HCT116 (cell line): ENCODE measurements at regions not wholly inside any gene's neighbourhood (a gene's known extent, or its start where the extent isn't known, plus 50 kb on each side); places are given as distances from the start of the nearest gene placed in this dataset.

Experiments
- ATAC-seq: fragments of 200-7000 bp; cut with Tn5 transposase; 2 replicates; pipeline ENCODE4 v1.9.1; 2020; ENCODE audit warnings: mild to moderate bottlenecking, moderate library complexity
- BruUV-seq: library from RNA; stranded (reverse); fragments of 400-500 nt; replicated peaks from 2 replicates; lab custom pipeline; 2021; lab: Mats Ljungman, UMichigan
- CTCF ChIA-PET: fragments of 300-600 bp; sonication (Branson Sonifier 250); formaldehyde crosslinking; loops from one replicate; lab custom pipeline; 2021; ENCODE audit warnings: antibody characterized with exemption; lab: Charles Lee
- POLR2A ChIA-PET: fragments of 300-600, 350-600 bp; sonication (Branson Sonifier 250); formaldehyde crosslinking; loops from one replicate; lab custom pipeline; 2021; ENCODE audit warnings: antibody characterized with exemption; lab: Charles Lee
- RAD21 ChIA-PET, 2 experiments: fragments of 300-600 bp; sonication (Branson Sonifier 250); formaldehyde crosslinking; loops; one replicate each; lab custom pipeline; 2023; ENCODE audit warnings: low total read pairs in 2 of 2; ENCODE audit not compliant: uncharacterized antibody in 2 of 2, unreplicated experiment in 2 of 2, low non-redundant PET in 1 of 2; lab: Charles Lee
- DNase-seq: peaks from one replicate; pipeline ENCODE4 v3.0.0-alpha.2; 2010; ENCODE audit warnings: low read depth, low spot score
- H2AFZ ChIP-seq: fragments of 200-600 bp; shearing (Covaris generic), sonication (generic); 2 replicates; pipeline ENCODE4 v1.6.1; 2017; ENCODE audit warnings: low read depth, mixed run types, mixed read lengths, antibody characterized with exemption, low read length; ENCODE audit not compliant: poor library complexity, severe bottlenecking
- H3K27ac ChIP-seq: 2 replicates; pipeline ENCODE4 v1.5.1; 2012; ENCODE audit warnings: low read depth, low read length
- H3K27me3 ChIP-seq: fragments of 200-600 bp; sonication (generic); 2 replicates; pipeline ENCODE4 v1.6.1; 2016; ENCODE audit warnings: mixed run types, low read length, mixed read lengths; ENCODE audit not compliant: insufficient read depth
- H3K36me3 ChIP-seq, 2 experiments: fragments of 200-500 bp in 1 of 2; fragments of 200-600 bp in 1 of 2; sonication (Bioruptor generic) in 1 of 2; sonication (generic) in 1 of 2; 2 replicates each; pipeline versions ENCODE4 v1.5.1 to v1.6.1; 2014 to 2016; ENCODE audit warnings: low read length in 2 of 2, inconsistent platforms in 1 of 2, mixed read lengths in 1 of 2, mixed run types in 1 of 2; ENCODE audit not compliant: insufficient read depth in 2 of 2, control insufficient read depth in 1 of 2
- H3K4me1 ChIP-seq, 2 experiments: fragments of 200-600 bp in 1 of 2; sonication (generic) in 1 of 2; 2 replicates each; pipeline versions ENCODE4 v1.5.1 to v1.6.1; 2012 to 2017; ENCODE audit warnings: low read length in 2 of 2, inconsistent platforms in 1 of 2, mild to moderate bottlenecking in 1 of 2, mixed read lengths in 1 of 2, mixed run types in 1 of 2, moderate library complexity in 1 of 2; ENCODE audit not compliant: insufficient read depth in 2 of 2, control insufficient read depth in 1 of 2
- H3K4me2 ChIP-seq: fragments of 200-600 bp; sonication (generic); 2 replicates; pipeline ENCODE4 v1.6.1; 2017; ENCODE audit warnings: mixed run types, low read length, mixed read lengths
- H3K4me3 ChIP-seq, 2 experiments: fragments of 200-600 bp in 1 of 2; sonication (generic) in 1 of 2; replicated peaks in 1 of 2; 2 replicates each; pipeline ENCODE4 v1.5.1; 2011 to 2016; ENCODE audit warnings: low read length in 2 of 2, control low read depth in 1 of 2, low read depth in 1 of 2, mild to moderate bottlenecking in 1 of 2, mixed read lengths in 1 of 2, mixed run types in 1 of 2
- H3K79me2 ChIP-seq: fragments of 200-600 bp; sonication (generic); 2 replicates; pipeline ENCODE4 v1.6.1; 2017; ENCODE audit warnings: mild to moderate bottlenecking, mixed run types, low read length, moderate library complexity, mixed read lengths; ENCODE audit not compliant: insufficient read depth
- H3K9ac ChIP-seq: fragments of 200-600 bp; sonication (generic); 2 replicates; pipeline ENCODE4 v1.6.1; 2016; ENCODE audit warnings: low read length, mixed read lengths
- H3K9me2 ChIP-seq: fragments of 200-600 bp; sonication (generic), shearing (Covaris generic); 2 replicates; pipeline ENCODE4 v1.6.1; 2017; ENCODE audit warnings: mixed run types, mild to moderate bottlenecking, moderate library complexity; ENCODE audit not compliant: insufficient read depth
- H3K9me3 ChIP-seq, 2 experiments: fragments of 200-500 bp in 1 of 2; fragments of 200-600 bp in 1 of 2; sonication (Bioruptor generic) in 1 of 2; sonication (generic) in 1 of 2; 2 replicates each; pipeline ENCODE4 v1.6.1; 2014 to 2017; ENCODE audit warnings: low read length in 2 of 2, mixed read lengths in 2 of 2, inconsistent platforms in 1 of 2, low read depth in 1 of 2, mild to moderate bottlenecking in 1 of 2, mixed run types in 1 of 2, moderate library complexity in 1 of 2; ENCODE audit not compliant: control insufficient read depth in 1 of 2, insufficient read depth in 1 of 2
- H4K20me1 ChIP-seq: fragments of 200-600 bp; sonication (generic), shearing (Covaris generic); 2 replicates; pipeline ENCODE4 v1.6.1; 2017; ENCODE audit warnings: mixed run types, mild to moderate bottlenecking, moderate library complexity; ENCODE audit not compliant: insufficient read depth
- CBX3 ChIP-seq: IDR thresholded peaks from 2 replicates; pipeline ENCODE4 v1.6.1; 2012; ENCODE audit warnings: low read depth
- CEBPB ChIP-seq: IDR thresholded peaks from 2 replicates; pipeline ENCODE4 v1.6.1; 2012; ENCODE audit warnings: low read depth
- ELF1 ChIP-seq: IDR thresholded peaks from 2 replicates; pipeline ENCODE4 v1.6.1; 2012; ENCODE audit warnings: low read depth, borderline replicate concordance
- EZH2 ChIP-seq: fragments of 200-600 bp; sonication (generic); IDR thresholded peaks from 2 replicates; pipeline ENCODE4 v1.6.1; 2017; ENCODE audit warnings: antibody characterized with exemption, mixed run types
- EZH2phosphoT487 ChIP-seq: fragments of 200-600 bp; IDR thresholded peaks from 2 replicates; pipeline ENCODE4 v1.6.1; 2018; ENCODE audit warnings: antibody characterized with exemption, borderline replicate concordance
- JUND ChIP-seq: IDR thresholded peaks from 2 replicates; pipeline ENCODE4 v1.6.1; 2012
- REST ChIP-seq: IDR thresholded peaks from 2 replicates; pipeline ENCODE4 v1.6.1; 2012; ENCODE audit warnings: low read depth
- SIN3A ChIP-seq: IDR thresholded peaks from 2 replicates; pipeline ENCODE4 v1.6.1; 2012; ENCODE audit warnings: low read depth
- SP1 ChIP-seq: IDR thresholded peaks from 2 replicates; pipeline ENCODE4 v1.6.1; 2012; ENCODE audit warnings: low read depth
- TCF7L2 ChIP-seq: IDR thresholded peaks from 2 replicates; pipeline ENCODE4 v1.7.0; 2011; ENCODE audit warnings: borderline replicate concordance, inconsistent platforms; ENCODE audit not compliant: insufficient read depth, insufficient read length; ENCODE audit errors: extremely low read depth
- ZNF274 ChIP-seq: fragments of 200-500 bp; sonication (Bioruptor generic); IDR thresholded peaks from 2 replicates; pipeline ENCODE4 v1.6.1; 2014; ENCODE audit warnings: mild to moderate bottlenecking, low read depth, low read length, inconsistent platforms
- intact Hi-C: fragments of 100-400 bp; cut with micrococcal nuclease; formaldehyde crosslinking; loops from 2 replicates; pipeline ENCODE4 v1.10.0; 2022
- TF ChIP-seq, protein P1 (sequence below): IDR thresholded peaks from 2 replicates; pipeline ENCODE4 v1.6.1; 2012

DNA sequence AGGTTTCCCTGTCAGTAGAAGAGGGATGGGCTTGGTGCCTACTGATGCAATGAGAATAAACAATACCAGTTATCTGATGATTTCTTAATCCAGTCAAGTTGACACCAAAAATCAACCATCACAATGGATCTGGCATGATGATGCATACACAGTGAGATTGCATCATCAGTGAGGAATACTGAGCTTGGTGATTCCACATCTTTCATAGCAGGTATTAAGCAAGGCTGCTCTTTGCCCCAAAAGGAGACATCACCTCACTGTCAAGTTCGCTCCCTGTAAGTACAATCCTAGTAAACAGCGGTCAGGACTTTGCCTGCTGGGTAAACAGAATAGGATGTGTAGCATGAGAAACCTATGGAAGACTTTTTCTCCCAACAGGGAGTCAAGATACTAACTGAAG, 282.7 kb upstream of the CDH2 start:
- H3K79me2 ChIP-seq = no peaks in the 10 kb centered on the region
- POLR2A ChIA-PET = no interaction called here
- CTCF ChIA-PET = no interaction called here
- no peaks in the 10 kb centered on the region for H3K4me1 ChIP-seq
- no peak overlapping the region for H2AFZ ChIP-seq
- no peak for ATAC-seq
- no peak overlapping the region for H3K27ac ChIP-seq
- H3K36me3 ChIP-seq = no peaks in the 10 kb centered on the region
- intact Hi-C loops = no loop called here
- H3K27me3 ChIP-seq = no peaks in the 10 kb centered on the region
- no peak overlapping the region for H3K4me3 ChIP-seq
- DNase-seq = no peak
- TF ChIP-seq ZNF274 (no peak), ELF1 (no peak), CEBPB (no peak), SP1 (no peak)
- TF ChIP-seq, protein P1, sequence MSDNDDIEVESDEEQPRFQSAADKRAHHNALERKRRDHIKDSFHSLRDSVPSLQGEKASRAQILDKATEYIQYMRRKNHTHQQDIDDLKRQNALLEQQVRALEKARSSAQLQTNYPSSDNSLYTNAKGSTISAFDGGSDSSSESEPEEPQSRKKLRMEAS = no peak
- TF ChIP-seq, all 23 proteins: peak for 0
- H3K9ac ChIP-seq = no peak overlapping the region
- no peak overlapping the region for H3K4me2 ChIP-seq
- RAD21 ChIA-PET = no interaction called here
- H3K9me3 ChIP-seq = no peaks in the 10 kb centered on the region
- no peaks in the 10 kb centered on the region for H3K9me2 ChIP-seq
- no TSS peak for BruUV-seq
- H4K20me1 ChIP-seq = no peaks in the 10 kb centered on the region

- no peak overlapping the region for H3K4me2 ChIP-seq
- H3K9ac ChIP-seq = no peak overlapping the region
- no peaks in the 10 kb centered on the region for H3K36me3 ChIP-seq
- H2AFZ ChIP-seq = no peak overlapping the region
- POLR2A ChIA-PET = no interaction called here
- H3K79me2 ChIP-seq = no peaks in the 10 kb centered on the region
- CTCF ChIA-PET = no interaction called here
- no peaks in the 10 kb centered on the region for H3K4me1 ChIP-seq
- RAD21 ChIA-PET = no interaction called here
- no peak for TF ChIP-seq EZH2
- no peak for TF ChIP-seq CEBPB
- no peak for TF ChIP-seq EZH2phosphoT487
- TF ChIP-seq REST = no peak
- no peak for TF ChIP-seq TCF7L2
- TF ChIP-seq, protein P1 = no peak
- TF ChIP-seq CBX3 = no peak
- TF ChIP-seq SIN3A = no peak
- no peak for TF ChIP-seq JUND
- H3K4me3 ChIP-seq = no peak overlapping the region
- intact Hi-C loops = no loop called here
- BruUV-seq = no TSS peak
- no peaks in the 10 kb centered on the region for H4K20me1 ChIP-seq
- H3K9me3 ChIP-seq = no peaks in the 10 kb centered on the region
- no peak overlapping the region for H3K27ac ChIP-seq
- H3K9me2 ChIP-seq = no peaks in the 10 kb centered on the region
- H3K27me3 ChIP-seq = no peaks in the 10 kb centered on the region
- no peak for DNase-seq
- no peak for ATAC-seq
Observed at GRCh38 chr18:28458751-28459150, 281.8 kb upstream of the CDH2 start.
